PFSK-1 (cell line): ENCODE measurements at regions not wholly inside any gene's neighbourhood (a gene's known extent, or its start where the extent isn't known, plus 50 kb on each side); places are given as distances from the start of the nearest gene placed in this dataset.

Experiments used
- FOXP2 ChIP-seq: optimal IDR thresholded peaks from 2 replicates; pipeline ENCODE3; 2011; ENCODE audit warnings: borderline replicate concordance, control low read depth, inconsistent platforms; ENCODE audit not compliant: insufficient read depth; ENCODE audit errors: extremely low read length, extremely low read depth
- POLR2AphosphoS5 ChIP-seq: IDR thresholded peaks from 2 replicates; pipeline ENCODE4 v1.6.1; 2012; ENCODE audit warnings: low read depth, mild to moderate bottlenecking, control low read depth, low read length, moderate library complexity
- SIN3A ChIP-seq: IDR thresholded peaks from 2 replicates; pipeline ENCODE4 v1.6.1; 2012; ENCODE audit warnings: mild to moderate bottlenecking, low read length, moderate library complexity, borderline replicate concordance; ENCODE audit not compliant: insufficient read depth
- TAF1 ChIP-seq: IDR thresholded peaks from 2 replicates; pipeline ENCODE4 v1.6.1; 2012; ENCODE audit warnings: low read length, control low read depth, borderline replicate concordance; ENCODE audit not compliant: insufficient read depth
- TF ChIP-seq, protein P1 (sequence below), 2 experiments: IDR thresholded peaks; 2 replicates each; pipeline versions ENCODE4 v1.6.1 to v1.8.0; 2011 to 2012; ENCODE audit warnings: low read depth in 2 of 2, low read length in 2 of 2, control low read depth in 1 of 2, inconsistent platforms in 1 of 2, mild to moderate bottlenecking in 1 of 2, moderate library complexity in 1 of 2; ENCODE audit not compliant: insufficient read depth in 1 of 2

DNA sequence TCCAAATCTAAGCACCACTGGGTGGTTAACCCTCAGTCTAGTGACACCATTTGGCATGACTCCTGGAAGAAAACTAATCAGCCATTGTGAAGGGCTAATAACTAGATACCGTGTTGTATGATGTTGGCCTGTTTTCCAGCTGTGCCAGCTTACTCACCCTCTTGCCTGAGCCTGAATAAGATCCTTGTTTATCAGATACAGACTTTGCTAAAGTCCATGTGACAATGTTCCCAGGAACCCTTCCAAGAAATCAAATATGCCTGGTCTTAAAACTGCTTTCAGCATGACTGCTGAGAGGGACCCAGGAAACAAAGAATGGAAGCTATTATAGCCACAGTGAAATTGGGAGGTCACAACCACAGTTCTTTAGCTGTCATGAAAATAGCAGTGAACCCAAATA is 640.8 kb upstream of the INTU start:
- no peak for TF ChIP-seq TAF1
- TF ChIP-seq SIN3A: no peak

- TF ChIP-seq SIN3A: no peak
- TF ChIP-seq, protein P1, sequence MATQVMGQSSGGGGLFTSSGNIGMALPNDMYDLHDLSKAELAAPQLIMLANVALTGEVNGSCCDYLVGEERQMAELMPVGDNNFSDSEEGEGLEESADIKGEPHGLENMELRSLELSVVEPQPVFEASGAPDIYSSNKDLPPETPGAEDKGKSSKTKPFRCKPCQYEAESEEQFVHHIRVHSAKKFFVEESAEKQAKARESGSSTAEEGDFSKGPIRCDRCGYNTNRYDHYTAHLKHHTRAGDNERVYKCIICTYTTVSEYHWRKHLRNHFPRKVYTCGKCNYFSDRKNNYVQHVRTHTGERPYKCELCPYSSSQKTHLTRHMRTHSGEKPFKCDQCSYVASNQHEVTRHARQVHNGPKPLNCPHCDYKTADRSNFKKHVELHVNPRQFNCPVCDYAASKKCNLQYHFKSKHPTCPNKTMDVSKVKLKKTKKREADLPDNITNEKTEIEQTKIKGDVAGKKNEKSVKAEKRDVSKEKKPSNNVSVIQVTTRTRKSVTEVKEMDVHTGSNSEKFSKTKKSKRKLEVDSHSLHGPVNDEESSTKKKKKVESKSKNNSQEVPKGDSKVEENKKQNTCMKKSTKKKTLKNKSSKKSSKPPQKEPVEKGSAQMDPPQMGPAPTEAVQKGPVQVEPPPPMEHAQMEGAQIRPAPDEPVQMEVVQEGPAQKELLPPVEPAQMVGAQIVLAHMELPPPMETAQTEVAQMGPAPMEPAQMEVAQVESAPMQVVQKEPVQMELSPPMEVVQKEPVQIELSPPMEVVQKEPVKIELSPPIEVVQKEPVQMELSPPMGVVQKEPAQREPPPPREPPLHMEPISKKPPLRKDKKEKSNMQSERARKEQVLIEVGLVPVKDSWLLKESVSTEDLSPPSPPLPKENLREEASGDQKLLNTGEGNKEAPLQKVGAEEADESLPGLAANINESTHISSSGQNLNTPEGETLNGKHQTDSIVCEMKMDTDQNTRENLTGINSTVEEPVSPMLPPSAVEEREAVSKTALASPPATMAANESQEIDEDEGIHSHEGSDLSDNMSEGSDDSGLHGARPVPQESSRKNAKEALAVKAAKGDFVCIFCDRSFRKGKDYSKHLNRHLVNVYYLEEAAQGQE (IDR thresholded peaks at IDR 0.05; ENCODE audit: insufficient read depth in 1 of 2, low read depth in 2 of 2, low read length in 2 of 2): no peak
- no peak for TF ChIP-seq POLR2AphosphoS5
- TF ChIP-seq TAF1: no peak
- no peak for TF ChIP-seq FOXP2
Measured at GRCh38 chr4:126992910-126993309, 639.8 kb upstream of the INTU start.

GRCh38 chr4:126993351-126993750 is 639.4 kb upstream of the INTU start:
- TF ChIP-seq FOXP2 (no peak), TAF1 (no peak), POLR2AphosphoS5 (no peak), SIN3A (no peak)
- TF ChIP-seq, protein P1 (IDR thresholded peaks at IDR 0.05; ENCODE audit: insufficient read depth in 1 of 2, low read depth in 2 of 2, low read length in 2 of 2): no peak

- no peak for TF ChIP-seq FOXP2
- no peak for TF ChIP-seq POLR2AphosphoS5
- no peak for TF ChIP-seq SIN3A
- TF ChIP-seq, protein P1 (IDR thresholded peaks at IDR 0.05; ENCODE audit: insufficient read depth in 1 of 2, low read depth in 2 of 2, low read length in 2 of 2): no peak
- TF ChIP-seq TAF1: no peak
Measured at GRCh38 chr4:126995235-126995634, 637.5 kb upstream of the INTU start.

DNA sequence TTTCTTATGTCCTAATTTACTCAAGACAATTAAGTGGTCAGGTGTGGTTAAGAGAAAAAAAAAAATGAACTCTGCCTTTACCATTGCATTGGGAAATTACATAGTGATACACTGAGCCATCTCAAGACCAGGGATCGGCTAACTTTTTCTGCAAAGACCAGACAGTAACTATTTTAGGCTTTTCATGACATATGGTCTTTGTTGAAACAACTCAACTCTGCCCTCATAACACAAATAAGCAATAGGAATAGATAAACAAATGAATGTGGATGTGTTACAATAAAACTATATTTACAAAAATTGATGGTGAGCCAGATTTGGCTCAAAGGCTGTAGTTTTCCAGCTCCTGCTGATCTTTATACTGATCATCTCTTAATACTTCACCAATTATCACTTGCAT is 632.6 kb upstream of the INTU start:
- no peak for TF ChIP-seq POLR2AphosphoS5
- TF ChIP-seq, protein P1 (IDR thresholded peaks at IDR 0.05; ENCODE audit: insufficient read depth in 1 of 2, low read depth in 2 of 2, low read length in 2 of 2): no peak
- TF ChIP-seq FOXP2: no peak
- no peak for TF ChIP-seq SIN3A
- no peak for TF ChIP-seq TAF1
